Lower leg skin (tissue), 3 donors: ENCODE measurements at regions not wholly inside any gene's neighbourhood (a gene's known extent, or its start where the extent isn't known, plus 50 kb on each side); places are given as distances from the start of the nearest gene placed in this dataset.

Experiments
- POLR2A ChIP-seq, 2 donors: fragments of 450-650 bp; IDR thresholded peaks; one replicate each; pipeline ENCODE4 v1.6.1; 2016 to 2017; ENCODE audit warnings: antibody characterized with exemption in 2 of 2, mild to moderate bottlenecking in 1 of 2, moderate library complexity in 1 of 2
- TF ChIP-seq, protein P1 (sequence below), 3 donors: fragments of 450-650 bp; IDR thresholded peaks; one replicate each; pipeline ENCODE4 v1.5.1; 2016; ENCODE audit warnings: antibody characterized with exemption in 3 of 3, mild to moderate bottlenecking in 3 of 3, moderate library complexity in 2 of 3

DNA sequence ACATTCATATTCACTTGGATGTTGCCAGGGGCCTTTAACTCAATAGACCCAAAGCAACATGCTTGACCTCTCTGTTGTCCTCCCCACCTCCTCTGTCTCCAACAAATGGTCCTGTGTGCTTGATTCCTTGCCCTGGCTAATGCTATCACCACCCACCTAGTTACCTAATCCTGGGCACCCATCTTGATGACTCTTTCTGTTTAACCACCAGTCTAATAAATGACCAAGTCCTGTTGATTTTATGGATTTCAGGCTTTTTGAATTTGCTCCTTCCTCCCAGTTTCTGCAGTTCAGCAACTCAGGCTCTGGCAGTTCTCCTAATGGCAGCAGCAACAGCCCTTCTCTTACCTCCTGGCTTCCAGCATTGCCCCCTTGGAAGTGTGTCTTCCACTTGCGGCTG is 246.3 kb upstream of the KLF4 start:
- TF ChIP-seq, protein P1, sequence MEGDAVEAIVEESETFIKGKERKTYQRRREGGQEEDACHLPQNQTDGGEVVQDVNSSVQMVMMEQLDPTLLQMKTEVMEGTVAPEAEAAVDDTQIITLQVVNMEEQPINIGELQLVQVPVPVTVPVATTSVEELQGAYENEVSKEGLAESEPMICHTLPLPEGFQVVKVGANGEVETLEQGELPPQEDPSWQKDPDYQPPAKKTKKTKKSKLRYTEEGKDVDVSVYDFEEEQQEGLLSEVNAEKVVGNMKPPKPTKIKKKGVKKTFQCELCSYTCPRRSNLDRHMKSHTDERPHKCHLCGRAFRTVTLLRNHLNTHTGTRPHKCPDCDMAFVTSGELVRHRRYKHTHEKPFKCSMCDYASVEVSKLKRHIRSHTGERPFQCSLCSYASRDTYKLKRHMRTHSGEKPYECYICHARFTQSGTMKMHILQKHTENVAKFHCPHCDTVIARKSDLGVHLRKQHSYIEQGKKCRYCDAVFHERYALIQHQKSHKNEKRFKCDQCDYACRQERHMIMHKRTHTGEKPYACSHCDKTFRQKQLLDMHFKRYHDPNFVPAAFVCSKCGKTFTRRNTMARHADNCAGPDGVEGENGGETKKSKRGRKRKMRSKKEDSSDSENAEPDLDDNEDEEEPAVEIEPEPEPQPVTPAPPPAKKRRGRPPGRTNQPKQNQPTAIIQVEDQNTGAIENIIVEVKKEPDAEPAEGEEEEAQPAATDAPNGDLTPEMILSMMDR (IDR thresholded peaks at IDR 0.05), result no peak
- TF ChIP-seq POLR2A (IDR thresholded peaks at IDR 0.05), result no peak
